ENCODE measurements at regions not wholly inside any gene's neighbourhood (a gene's known extent, or its start where the extent isn't known, plus 50 kb on each side); places are given as distances from the start of the nearest gene placed in this dataset.

- TF ChIP-seq CTCF (IDR thresholded peaks at IDR 0.05 in 8 of 11, conservative IDR thresholded peaks at IDR 0.05 in 3 of 11) (no peak), POLR2AphosphoS5 (IDR thresholded peaks at IDR 0.05) (no peak)
These were observed 289.5 kb downstream of the OMA1 start for GRCh38 chr1:58257003-58257402.

Measured in spleen (tissue), 7 donors.